ENCODE measurements at regions not wholly inside any gene's neighbourhood (a gene's known extent, or its start where the extent isn't known, plus 50 kb on each side); places are given as distances from the start of the nearest gene placed in this dataset.

DNA sequence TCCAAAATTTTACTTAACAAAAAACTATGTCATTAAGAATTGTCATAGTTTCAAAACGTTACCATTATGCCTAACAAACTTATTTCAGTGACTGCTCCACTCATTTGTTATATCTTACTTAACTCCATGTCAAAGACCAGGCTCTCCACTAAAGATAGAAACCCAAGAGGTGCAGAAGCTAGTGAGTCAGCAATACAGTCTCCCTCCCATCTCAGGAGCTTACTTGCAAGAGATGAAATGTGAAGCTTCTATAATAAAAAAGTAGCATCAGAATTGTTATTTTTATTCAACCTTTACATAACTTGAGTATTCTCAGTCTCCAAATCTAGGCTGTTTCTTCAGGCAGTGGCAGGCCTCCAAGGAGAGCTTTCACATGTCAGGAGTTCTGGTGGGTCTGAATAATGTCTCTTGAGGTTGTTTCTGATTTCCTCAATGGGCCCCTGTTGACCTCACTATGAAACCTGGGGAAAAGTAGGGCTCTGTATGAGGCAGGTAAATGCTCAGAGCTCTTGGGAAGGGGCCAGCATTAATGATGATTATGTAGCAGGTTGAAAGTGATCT lies 242.0 kb downstream of the NDFIP2 start:
- TF ChIP-seq, protein P1, sequence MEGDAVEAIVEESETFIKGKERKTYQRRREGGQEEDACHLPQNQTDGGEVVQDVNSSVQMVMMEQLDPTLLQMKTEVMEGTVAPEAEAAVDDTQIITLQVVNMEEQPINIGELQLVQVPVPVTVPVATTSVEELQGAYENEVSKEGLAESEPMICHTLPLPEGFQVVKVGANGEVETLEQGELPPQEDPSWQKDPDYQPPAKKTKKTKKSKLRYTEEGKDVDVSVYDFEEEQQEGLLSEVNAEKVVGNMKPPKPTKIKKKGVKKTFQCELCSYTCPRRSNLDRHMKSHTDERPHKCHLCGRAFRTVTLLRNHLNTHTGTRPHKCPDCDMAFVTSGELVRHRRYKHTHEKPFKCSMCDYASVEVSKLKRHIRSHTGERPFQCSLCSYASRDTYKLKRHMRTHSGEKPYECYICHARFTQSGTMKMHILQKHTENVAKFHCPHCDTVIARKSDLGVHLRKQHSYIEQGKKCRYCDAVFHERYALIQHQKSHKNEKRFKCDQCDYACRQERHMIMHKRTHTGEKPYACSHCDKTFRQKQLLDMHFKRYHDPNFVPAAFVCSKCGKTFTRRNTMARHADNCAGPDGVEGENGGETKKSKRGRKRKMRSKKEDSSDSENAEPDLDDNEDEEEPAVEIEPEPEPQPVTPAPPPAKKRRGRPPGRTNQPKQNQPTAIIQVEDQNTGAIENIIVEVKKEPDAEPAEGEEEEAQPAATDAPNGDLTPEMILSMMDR (IDR thresholded peaks at IDR 0.05; ENCODE audit: low read depth, low read length, missing input control): no peak
- TF ChIP-seq, protein P2, sequence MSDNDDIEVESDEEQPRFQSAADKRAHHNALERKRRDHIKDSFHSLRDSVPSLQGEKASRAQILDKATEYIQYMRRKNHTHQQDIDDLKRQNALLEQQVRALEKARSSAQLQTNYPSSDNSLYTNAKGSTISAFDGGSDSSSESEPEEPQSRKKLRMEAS (IDR thresholded peaks at IDR 0.05): no peak
- TF ChIP-seq, protein P3, sequence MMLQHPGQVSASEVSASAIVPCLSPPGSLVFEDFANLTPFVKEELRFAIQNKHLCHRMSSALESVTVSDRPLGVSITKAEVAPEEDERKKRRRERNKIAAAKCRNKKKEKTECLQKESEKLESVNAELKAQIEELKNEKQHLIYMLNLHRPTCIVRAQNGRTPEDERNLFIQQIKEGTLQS (IDR thresholded peaks at IDR 0.05): no peak
- TF ChIP-seq YY1 (IDR thresholded peaks at IDR 0.05) (no peak), GABPA (IDR thresholded peaks at IDR 0.05 in 1 of 2, conservative IDR thresholded peaks at IDR 0.05 in 1 of 2) (no peak), SP1 (IDR thresholded peaks at IDR 0.05) (no peak), RXRA (IDR thresholded peaks at IDR 0.05) (no peak)
- TF ChIP-seq, protein P4, sequence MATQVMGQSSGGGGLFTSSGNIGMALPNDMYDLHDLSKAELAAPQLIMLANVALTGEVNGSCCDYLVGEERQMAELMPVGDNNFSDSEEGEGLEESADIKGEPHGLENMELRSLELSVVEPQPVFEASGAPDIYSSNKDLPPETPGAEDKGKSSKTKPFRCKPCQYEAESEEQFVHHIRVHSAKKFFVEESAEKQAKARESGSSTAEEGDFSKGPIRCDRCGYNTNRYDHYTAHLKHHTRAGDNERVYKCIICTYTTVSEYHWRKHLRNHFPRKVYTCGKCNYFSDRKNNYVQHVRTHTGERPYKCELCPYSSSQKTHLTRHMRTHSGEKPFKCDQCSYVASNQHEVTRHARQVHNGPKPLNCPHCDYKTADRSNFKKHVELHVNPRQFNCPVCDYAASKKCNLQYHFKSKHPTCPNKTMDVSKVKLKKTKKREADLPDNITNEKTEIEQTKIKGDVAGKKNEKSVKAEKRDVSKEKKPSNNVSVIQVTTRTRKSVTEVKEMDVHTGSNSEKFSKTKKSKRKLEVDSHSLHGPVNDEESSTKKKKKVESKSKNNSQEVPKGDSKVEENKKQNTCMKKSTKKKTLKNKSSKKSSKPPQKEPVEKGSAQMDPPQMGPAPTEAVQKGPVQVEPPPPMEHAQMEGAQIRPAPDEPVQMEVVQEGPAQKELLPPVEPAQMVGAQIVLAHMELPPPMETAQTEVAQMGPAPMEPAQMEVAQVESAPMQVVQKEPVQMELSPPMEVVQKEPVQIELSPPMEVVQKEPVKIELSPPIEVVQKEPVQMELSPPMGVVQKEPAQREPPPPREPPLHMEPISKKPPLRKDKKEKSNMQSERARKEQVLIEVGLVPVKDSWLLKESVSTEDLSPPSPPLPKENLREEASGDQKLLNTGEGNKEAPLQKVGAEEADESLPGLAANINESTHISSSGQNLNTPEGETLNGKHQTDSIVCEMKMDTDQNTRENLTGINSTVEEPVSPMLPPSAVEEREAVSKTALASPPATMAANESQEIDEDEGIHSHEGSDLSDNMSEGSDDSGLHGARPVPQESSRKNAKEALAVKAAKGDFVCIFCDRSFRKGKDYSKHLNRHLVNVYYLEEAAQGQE (IDR thresholded peaks at IDR 0.05): no peak
- TF ChIP-seq, protein P5, sequence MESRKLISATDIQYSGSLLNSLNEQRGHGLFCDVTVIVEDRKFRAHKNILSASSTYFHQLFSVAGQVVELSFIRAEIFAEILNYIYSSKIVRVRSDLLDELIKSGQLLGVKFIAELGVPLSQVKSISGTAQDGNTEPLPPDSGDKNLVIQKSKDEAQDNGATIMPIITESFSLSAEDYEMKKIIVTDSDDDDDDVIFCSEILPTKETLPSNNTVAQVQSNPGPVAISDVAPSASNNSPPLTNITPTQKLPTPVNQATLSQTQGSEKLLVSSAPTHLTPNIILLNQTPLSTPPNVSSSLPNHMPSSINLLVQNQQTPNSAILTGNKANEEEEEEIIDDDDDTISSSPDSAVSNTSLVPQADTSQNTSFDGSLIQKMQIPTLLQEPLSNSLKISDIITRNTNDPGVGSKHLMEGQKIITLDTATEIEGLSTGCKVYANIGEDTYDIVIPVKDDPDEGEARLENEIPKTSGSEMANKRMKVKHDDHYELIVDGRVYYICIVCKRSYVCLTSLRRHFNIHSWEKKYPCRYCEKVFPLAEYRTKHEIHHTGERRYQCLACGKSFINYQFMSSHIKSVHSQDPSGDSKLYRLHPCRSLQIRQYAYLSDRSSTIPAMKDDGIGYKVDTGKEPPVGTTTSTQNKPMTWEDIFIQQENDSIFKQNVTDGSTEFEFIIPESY (IDR thresholded peaks at IDR 0.05): no peak

Measured in liver (tissue), 3 donors.